Vagina (tissue), 2 donors: ENCODE measurements at regions not wholly inside any gene's neighbourhood (a gene's known extent, or its start where the extent isn't known, plus 50 kb on each side); places are given as distances from the start of the nearest gene placed in this dataset.

Experiments used
- DNase-seq, 2 donors: peaks; one replicate each; pipeline ENCODE4 v3.0.0-alpha.2; 2017; ENCODE audit errors: extremely low spot score in 2 of 2
- H3K27ac ChIP-seq: fragments of 200-600 bp; sonication (generic); one replicate; pipeline ENCODE4 v1.5.1; 2019
- H3K27me3 ChIP-seq: fragments of 200-600 bp; sonication (generic); one replicate; pipeline ENCODE4 v1.5.1; 2019
- H3K36me3 ChIP-seq, 2 donors: fragments of 200-600 bp; sonication (generic); one replicate each; pipeline ENCODE4 v1.5.1; 2017 to 2019
- H3K4me1 ChIP-seq: fragments of 200-600 bp; sonication (generic); one replicate; pipeline ENCODE4 v1.5.1; 2019
- H3K4me3 ChIP-seq, 2 donors: fragments of 200-600 bp; sonication (generic); 1 replicate in 1 of 2; 2 replicates in 1 of 2; pipeline ENCODE4 v1.5.1; 2016 to 2019
- H3K9me3 ChIP-seq: fragments of 200-600 bp; sonication (generic); one replicate; pipeline ENCODE4 v1.5.1; 2019
- CTCF ChIP-seq, 3 experiments: fragments of 450-650 bp in 2 of 3; fragments of 200-600 bp in 1 of 3; sonication (generic) in 1 of 3; IDR thresholded peaks; one replicate each; pipeline ENCODE4 v1.5.1; 2017 to 2019; ENCODE audit warnings: antibody characterized with exemption in 3 of 3, mild to moderate bottlenecking in 2 of 3, moderate library complexity in 2 of 3
- POLR2A ChIP-seq, 2 donors: fragments of 450-650 bp; IDR thresholded peaks; one replicate each; pipeline ENCODE4 v1.6.1; 2017; ENCODE audit warnings: antibody characterized with exemption in 2 of 2, mild to moderate bottlenecking in 2 of 2, moderate library complexity in 2 of 2
- POLR2AphosphoS5 ChIP-seq, 2 donors: sonication (generic); formaldehyde crosslinking; IDR thresholded peaks; one replicate each; pipeline ENCODE4 v1.9.0; 2017; ENCODE audit warnings: antibody characterized with exemption in 2 of 2, mild to moderate bottlenecking in 2 of 2, low read depth in 1 of 2; ENCODE audit not compliant: insufficient read depth in 1 of 2
- intact Hi-C: fragments of 100-400 bp; cut with DNase I; formaldehyde crosslinking; loops from one replicate; pipeline ENCODE4 v1.15.1; 2023

DNA sequence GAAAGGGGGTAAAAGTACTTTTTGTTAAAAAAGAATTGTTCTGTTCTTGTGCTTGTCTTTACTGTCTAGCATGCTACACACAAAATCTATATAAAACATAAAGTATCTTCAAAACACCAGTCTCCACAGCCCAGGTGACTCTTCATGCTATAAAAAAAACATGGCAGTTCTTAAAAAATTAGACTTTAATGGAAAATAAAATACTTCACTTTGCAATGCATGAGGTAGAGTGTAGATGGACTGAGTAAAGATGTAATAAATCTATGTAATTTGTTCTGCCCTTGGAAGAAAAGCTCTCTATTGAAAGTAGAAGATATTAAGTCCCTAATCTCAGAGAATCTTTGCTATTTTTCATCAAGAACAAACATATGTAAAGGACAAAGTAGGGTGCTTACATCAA, 425.4 kb downstream of the NOVA1 start:
- intact Hi-C loops = loop anchor here (10.0 kb wide), 1 partner anchor 1102 kb away; no protein-coding TSS in a partner anchor
- Histone ChIP-seq H3K9me3 (no peaks in the 10 kb centered on the region), H3K27ac (no peak overlapping the region), H3K4me3 (no peak overlapping the region), H3K4me1 (no peaks in the 10 kb centered on the region), H3K27me3 (no peaks in the 10 kb centered on the region), H3K36me3 (no peaks in the 10 kb centered on the region)
- TF ChIP-seq CTCF (IDR thresholded peaks at IDR 0.05) (no peak), POLR2A (IDR thresholded peaks at IDR 0.05) (no peak), POLR2AphosphoS5 (IDR thresholded peaks at IDR 0.05; ENCODE audit: insufficient read depth in 1 of 2, low read depth in 1 of 2) (no peak)
- DNase-seq = no peak

DNA sequence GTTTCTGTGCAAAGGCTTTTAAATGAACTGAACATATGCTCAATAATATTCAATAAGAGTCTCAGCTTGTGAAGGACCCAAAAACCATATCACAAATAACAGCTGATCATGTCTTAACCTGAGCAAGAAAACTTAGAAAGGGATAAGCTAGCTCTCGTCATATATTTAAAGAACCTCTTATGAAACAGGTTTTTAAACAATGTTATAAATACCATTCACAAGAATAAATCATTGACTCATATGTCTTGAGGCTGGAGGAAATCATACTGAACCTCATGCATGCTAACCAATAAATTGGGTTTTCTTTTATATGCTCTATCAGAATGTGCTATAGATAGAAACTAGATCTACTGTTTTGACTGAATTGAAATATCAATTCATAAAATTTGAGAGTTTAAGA, 426.9 kb downstream of the NOVA1 start:
- H3K9me3 ChIP-seq = no peaks in the 10 kb centered on the region
- intact Hi-C loops = loop anchor here (10.0 kb wide), 1 partner anchor 1104 kb away; no protein-coding TSS in a partner anchor
- no peaks in the 10 kb centered on the region for H3K4me1 ChIP-seq
- H3K36me3 ChIP-seq = no peaks in the 10 kb centered on the region
- DNase-seq = no peak
- no peak overlapping the region for H3K27ac ChIP-seq
- no peak for TF ChIP-seq POLR2A (IDR thresholded peaks at IDR 0.05)
- TF ChIP-seq CTCF (IDR thresholded peaks at IDR 0.05) = no peak
- TF ChIP-seq POLR2AphosphoS5 (IDR thresholded peaks at IDR 0.05; ENCODE audit: insufficient read depth in 1 of 2, low read depth in 1 of 2) = no peak
- no peaks in the 10 kb centered on the region for H3K27me3 ChIP-seq
- H3K4me3 ChIP-seq = no peak overlapping the region

- no peaks in the 10 kb centered on the region for H3K36me3 ChIP-seq
- H3K9me3 ChIP-seq = no peaks in the 10 kb centered on the region
- no peak overlapping the region for H3K27ac ChIP-seq
- DNase-seq = no peak
- intact Hi-C loops = no loop called here
- TF ChIP-seq POLR2A (IDR thresholded peaks at IDR 0.05) = no peak
- peak in 2 of 3 experiments; percentile 20 to 22 for TF ChIP-seq CTCF (IDR thresholded peaks at IDR 0.05)
- H3K27me3 ChIP-seq = no peaks in the 10 kb centered on the region
- H3K4me3 ChIP-seq = no peak overlapping the region
- no peaks in the 10 kb centered on the region for H3K4me1 ChIP-seq
Observed at GRCh38 chr14:26163761-26164160, 434.1 kb downstream of the NOVA1 start.

GRCh38 chr14:26157517-26157916, 440.3 kb downstream of the NOVA1 start:
- no peak for DNase-seq
- H3K4me1 ChIP-seq = no peaks in the 10 kb centered on the region
- H3K9me3 ChIP-seq = no peaks in the 10 kb centered on the region
- no peak overlapping the region for H3K27ac ChIP-seq
- H3K27me3 ChIP-seq = no peaks in the 10 kb centered on the region
- intact Hi-C loops = no loop called here
- no peak overlapping the region for H3K4me3 ChIP-seq
- TF ChIP-seq POLR2A (IDR thresholded peaks at IDR 0.05) (no peak), CTCF (IDR thresholded peaks at IDR 0.05) (no peak)
- no peaks in the 10 kb centered on the region for H3K36me3 ChIP-seq

DNA sequence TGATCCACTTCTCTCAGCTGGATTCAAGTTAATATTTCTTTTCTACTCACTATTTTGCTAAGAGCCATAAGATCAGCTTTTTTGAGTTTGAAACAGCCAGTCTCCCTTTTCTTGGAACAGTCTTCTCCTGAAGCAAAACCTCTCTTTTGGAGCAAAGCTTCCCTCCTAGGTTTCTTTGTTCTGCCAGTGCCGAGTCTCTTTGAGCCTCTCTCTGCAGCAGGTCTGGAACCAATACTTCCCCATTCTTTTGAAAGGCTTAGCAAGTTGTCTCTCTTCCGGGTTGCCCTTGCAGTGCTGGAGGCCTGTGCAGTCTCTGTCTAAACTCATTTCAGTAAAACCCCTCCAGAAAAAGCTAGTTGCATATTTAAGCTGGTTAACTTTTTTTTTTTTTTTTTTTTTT, 454.8 kb downstream of the NOVA1 start:
- TF ChIP-seq CTCF (IDR thresholded peaks at IDR 0.05) = no peak
- Histone ChIP-seq H3K27me3 (no peaks in the 10 kb centered on the region), H3K36me3 (no peaks in the 10 kb centered on the region), H3K9me3 (no peaks in the 10 kb centered on the region), H3K27ac (no peak overlapping the region), H3K4me3 (no peak overlapping the region), H3K4me1 (no peaks in the 10 kb centered on the region)
- intact Hi-C loops = no loop called here
- no peak for DNase-seq
